GM12875 (cell line): ENCODE measurements at regions not wholly inside any gene's neighbourhood (a gene's known extent, or its start where the extent isn't known, plus 50 kb on each side); places are given as distances from the start of the nearest gene placed in this dataset.
A peak's percentile ranks its signal among the peaks of the same experiment; 100 is the strongest.

Source experiments
- H3K4me3 ChIP-seq: one replicate; pipeline ENCODE4 v1.5.1; 2011; ENCODE audit warnings: low read depth, low read length, control low read depth
- CTCF ChIP-seq: IDR thresholded peaks from 2 replicates; pipeline ENCODE4 v1.5.1; 2011; ENCODE audit warnings: low read depth, mild to moderate bottlenecking, control low read depth, inconsistent platforms, low read length, moderate library complexity, borderline replicate concordance; ENCODE audit not compliant: insufficient read depth

DNA sequence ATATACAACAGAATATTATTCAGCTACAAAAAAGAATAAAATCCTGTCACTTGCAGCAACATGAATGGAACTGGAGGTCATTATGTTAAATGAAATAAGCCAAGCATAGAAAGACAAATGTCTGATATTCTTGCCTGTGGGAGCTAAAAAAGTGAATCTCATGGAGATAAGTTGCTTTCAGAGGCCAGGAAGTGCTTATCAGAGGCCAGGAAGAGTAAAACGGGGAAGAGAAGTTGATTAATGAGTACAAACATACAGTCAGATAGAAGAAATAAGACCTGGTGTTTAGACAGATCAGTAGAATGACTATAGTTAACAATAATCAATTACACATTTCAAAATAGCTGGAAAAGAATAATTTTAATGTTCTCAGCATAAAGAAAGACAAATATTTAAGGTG is 54.4 kb upstream of the CPHXL start:
- TF ChIP-seq CTCF = no peak

GRCh38 chr16:75781683-75782343 is 55.5 kb upstream of the CPHXL start:
- H3K4me3 ChIP-seq = no peak overlapping the region
- TF ChIP-seq CTCF = no peak

More for the DNA sequence above, 54.4 kb upstream of the CPHXL start:
- H3K4me3 ChIP-seq = no peak overlapping the region

DNA sequence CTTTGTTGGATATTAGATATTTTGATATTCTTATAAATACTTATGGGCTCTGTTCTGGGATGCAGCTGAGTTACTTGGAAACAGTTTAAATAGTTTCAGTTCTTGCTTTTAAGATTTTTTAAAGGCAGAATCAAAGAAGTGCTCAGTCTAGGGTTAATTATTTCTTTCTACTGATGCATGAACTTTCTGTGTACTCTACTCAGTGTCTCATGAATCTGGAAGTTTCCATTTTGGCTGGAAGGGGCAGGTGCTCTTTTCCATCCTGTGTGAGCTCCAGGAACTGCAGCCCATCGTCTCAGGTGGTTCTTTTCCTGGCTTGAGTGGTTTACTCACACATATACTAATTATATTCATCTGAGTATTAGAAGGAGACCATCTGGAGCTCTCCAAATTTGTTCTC is 61.1 kb upstream of the CPHXL start:
- no peak for TF ChIP-seq CTCF
- no peak overlapping the region for H3K4me3 ChIP-seq

DNA sequence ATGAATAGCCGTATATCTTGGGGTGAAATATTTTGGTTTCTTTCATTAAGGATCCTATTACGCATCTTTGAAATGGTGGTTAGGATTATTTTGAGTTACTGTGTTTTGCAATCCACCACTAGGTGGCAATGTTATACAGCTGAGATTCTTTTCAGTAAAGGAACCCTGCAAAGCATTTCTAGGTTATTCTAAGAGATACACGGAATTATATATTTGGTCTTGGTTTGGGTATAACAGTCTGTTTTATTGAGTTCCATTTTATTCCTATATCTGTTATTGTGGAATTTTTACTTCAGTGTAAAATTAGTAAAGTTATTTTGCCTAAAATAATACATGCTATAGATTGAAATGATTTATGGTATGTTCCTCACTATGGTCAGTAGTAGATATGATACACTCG is 62.9 kb upstream of the CPHXL start:
- peak; percentile 38; the same call in 1 of the 2 replicates for TF ChIP-seq CTCF
- no peak overlapping the region for H3K4me3 ChIP-seq

GRCh38 chr16:75792771-75793492 is 66.6 kb upstream of the CPHXL start:
- no peak for TF ChIP-seq CTCF
- no peak overlapping the region for H3K4me3 ChIP-seq

DNA sequence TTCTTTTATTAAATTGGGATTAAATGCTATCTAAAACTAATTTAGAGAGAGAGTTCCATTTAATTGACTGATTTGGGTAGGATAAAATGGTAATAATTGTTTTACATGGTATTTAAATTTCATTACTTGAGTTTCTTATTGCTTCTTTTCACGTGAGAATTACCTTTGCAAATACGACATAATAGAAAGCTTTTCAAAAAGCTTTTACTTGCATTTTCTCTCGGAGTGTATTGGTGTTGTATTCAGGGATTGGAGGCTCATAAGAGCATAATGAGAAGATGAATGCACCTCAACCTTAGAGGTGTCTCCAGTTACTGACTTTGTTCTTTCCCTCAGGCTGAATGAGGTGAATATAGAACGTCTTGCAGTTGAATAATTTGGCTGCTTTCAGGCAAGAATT is 67.4 kb upstream of the CPHXL start:
- no peak for TF ChIP-seq CTCF

GRCh38 chr16:75794426-75794825 is 68.1 kb upstream of the CPHXL start:
- no peak for TF ChIP-seq CTCF
- H3K4me3 ChIP-seq = no peak overlapping the region

More for the DNA sequence above, 67.4 kb upstream of the CPHXL start:
- H3K4me3 ChIP-seq = no peak overlapping the region
